Astrocyte (in vitro differentiated cells and primary cell): ENCODE measurements at regions not wholly inside any gene's neighbourhood (a gene's known extent, or its start where the extent isn't known, plus 50 kb on each side); places are given as distances from the start of the nearest gene placed in this dataset.

Source experiments
- DNase-seq: peaks from one replicate; pipeline ENCODE4 v3.0.0-alpha.2; 2010; ENCODE audit warnings: low read depth
- FAIRE-seq: peaks from 2 replicates; lab custom pipeline; 2011; peaks lifted over from hg19 to GRCh38; lab: Jason Lieb, UNC
- H2AFZ ChIP-seq: 2 replicates; pipeline ENCODE4 v1.6.0; 2012; ENCODE audit warnings: low read depth, low read length, inconsistent platforms
- H3K27ac ChIP-seq: 2 replicates; pipeline ENCODE4 v1.5.1; 2011; ENCODE audit warnings: low read depth, low read length, inconsistent platforms
- H3K27me3 ChIP-seq: 2 replicates; pipeline ENCODE4 v1.6.0; 2011; ENCODE audit warnings: low read length, inconsistent platforms; ENCODE audit not compliant: insufficient read depth
- H3K36me3 ChIP-seq: 2 replicates; pipeline ENCODE4 v1.5.1; 2011; ENCODE audit warnings: low read length, inconsistent platforms; ENCODE audit not compliant: insufficient read depth
- H3K4me1 ChIP-seq: 2 replicates; pipeline ENCODE4 v1.5.1; 2011; ENCODE audit warnings: low read length, inconsistent platforms; ENCODE audit not compliant: insufficient read depth
- H3K4me2 ChIP-seq: 2 replicates; pipeline ENCODE4 v1.6.0; 2012; ENCODE audit warnings: low read length, inconsistent platforms
- H3K4me3 ChIP-seq: 2 replicates; pipeline ENCODE4 v1.5.1; 2011; ENCODE audit warnings: low read depth, mild to moderate bottlenecking, low read length, inconsistent platforms; ENCODE audit not compliant: insufficient read depth
- H3K79me2 ChIP-seq: 2 replicates; pipeline ENCODE4 v1.6.0; 2012; ENCODE audit warnings: mild to moderate bottlenecking, low read length, inconsistent platforms; ENCODE audit not compliant: insufficient read depth
- H3K9ac ChIP-seq: 2 replicates; pipeline ENCODE4 v1.6.0; 2012; ENCODE audit warnings: mild to moderate bottlenecking, low read length, inconsistent platforms
- H3K9me3 ChIP-seq: 2 replicates; pipeline ENCODE4 v1.5.1; 2012; ENCODE audit warnings: low read depth, mild to moderate bottlenecking, low read length, inconsistent platforms; ENCODE audit not compliant: insufficient read depth
- H4K20me1 ChIP-seq: 2 replicates; pipeline ENCODE4 v1.6.0; 2012; ENCODE audit warnings: low read length, inconsistent platforms; ENCODE audit not compliant: insufficient read depth
- H3K27ac Mint-ChIP-seq: one replicate; pipeline ENCODE4 v1.8.0; 2021; ENCODE audit warnings: mild to moderate bottlenecking, mixed read lengths; ENCODE audit not compliant: unreplicated experiment
- H3K27me3 Mint-ChIP-seq: one replicate; pipeline ENCODE4 v1.8.0; 2021; ENCODE audit warnings: low read depth, mixed read lengths; ENCODE audit not compliant: unreplicated experiment
- H3K36me3 Mint-ChIP-seq: one replicate; pipeline ENCODE4 v1.8.0; 2021; ENCODE audit warnings: low read depth, mixed read lengths; ENCODE audit not compliant: unreplicated experiment
- H3K4me1 Mint-ChIP-seq: one replicate; pipeline ENCODE4 v1.8.0; 2021; ENCODE audit warnings: low read depth, mixed read lengths; ENCODE audit not compliant: unreplicated experiment
- H3K4me3 Mint-ChIP-seq: one replicate; pipeline ENCODE4 v1.8.0; 2021; ENCODE audit warnings: mild to moderate bottlenecking, moderate library complexity, mixed read lengths; ENCODE audit not compliant: unreplicated experiment
- H3K9me3 Mint-ChIP-seq: one replicate; pipeline ENCODE4 v1.8.0; 2021; ENCODE audit warnings: mild to moderate bottlenecking, mixed read lengths; ENCODE audit not compliant: unreplicated experiment
- CTCF ChIP-seq: IDR thresholded peaks from 2 replicates; pipeline ENCODE4 v1.5.1; 2011; ENCODE audit warnings: low read depth, mild to moderate bottlenecking, inconsistent platforms, low read length, moderate library complexity; ENCODE audit not compliant: insufficient read depth
- EZH2 ChIP-seq: IDR thresholded peaks from 2 replicates; pipeline ENCODE4 v1.6.1; 2012; ENCODE audit warnings: mild to moderate bottlenecking, low read length, inconsistent platforms; ENCODE audit not compliant: insufficient read depth

DNA sequence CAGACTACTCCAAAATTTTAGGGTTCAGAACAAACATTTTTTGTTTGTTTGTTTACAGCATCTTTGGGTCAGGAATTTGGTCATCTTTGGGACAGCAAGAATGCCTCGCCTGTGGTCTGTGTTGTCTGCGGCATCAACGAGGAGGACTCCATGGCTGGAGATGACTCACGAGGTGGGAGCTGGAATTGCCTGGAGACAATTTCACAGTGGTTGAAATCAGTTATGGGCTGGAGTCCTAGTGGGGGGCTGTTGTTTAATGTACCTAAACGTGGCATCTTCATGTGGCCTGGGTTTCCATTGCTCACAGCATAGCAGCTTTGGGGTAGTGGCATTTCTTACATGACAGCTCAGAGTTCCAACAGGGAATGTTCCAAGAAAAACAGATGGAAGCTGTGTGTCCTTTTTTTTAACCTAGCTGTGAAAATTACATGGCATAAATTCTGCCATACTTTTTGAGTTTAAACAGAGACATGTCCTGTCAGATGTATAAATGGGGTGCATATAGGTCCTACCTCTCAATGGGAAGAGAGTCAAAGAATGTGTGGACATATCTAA is 507.3 kb upstream of the CBLB start:
- no peaks in the 10 kb centered on the region for H3K4me1 Mint-ChIP-seq
- Histone ChIP-seq H2AFZ (no peak overlapping the region), H3K4me3 (no peak overlapping the region), H3K36me3 (no peaks in the 10 kb centered on the region), H3K4me1 (no peaks in the 10 kb centered on the region), H4K20me1 (no peaks in the 10 kb centered on the region), H3K9me3 (no peaks in the 10 kb centered on the region), H3K4me2 (no peak overlapping the region), H3K79me2 (no peaks in the 10 kb centered on the region), H3K27ac (no peak overlapping the region), H3K9ac (no peak overlapping the region), H3K27me3 (no peaks in the 10 kb centered on the region)
- H3K9me3 Mint-ChIP-seq = no peaks in the 10 kb centered on the region
- peak; percentile 57 for DNase-seq
- no peaks in the 10 kb centered on the region for H3K36me3 Mint-ChIP-seq
- TF ChIP-seq CTCF (no peak), EZH2 (no peak)
- no peak overlapping the region for H3K4me3 Mint-ChIP-seq
- no peak for FAIRE-seq
- no peaks in the 10 kb centered on the region for H3K27me3 Mint-ChIP-seq
- H3K27ac Mint-ChIP-seq = no peak overlapping the region

DNA sequence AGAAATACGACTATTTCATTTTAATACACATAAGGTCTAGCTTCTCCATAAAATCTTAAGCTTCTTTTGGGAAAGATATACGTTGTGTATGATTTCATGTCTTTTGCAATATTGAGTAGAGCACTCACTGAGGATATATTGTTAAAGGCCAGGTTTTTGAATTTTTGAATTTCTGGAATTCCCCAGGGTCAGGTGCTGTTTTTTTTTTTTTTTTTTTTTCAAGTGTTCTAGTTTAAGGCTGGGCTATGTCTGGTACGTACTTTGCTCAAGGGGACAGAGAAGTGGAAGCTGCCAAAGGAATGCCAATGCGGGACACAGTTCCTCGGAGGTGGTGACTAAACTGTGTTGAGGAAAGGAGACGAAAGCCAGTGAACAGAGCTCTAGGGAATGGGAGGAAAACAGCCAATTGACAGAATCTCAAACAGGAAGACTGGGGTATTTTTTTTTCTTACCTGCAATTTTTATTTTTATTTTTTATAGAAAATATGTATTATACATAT is 510.5 kb upstream of the CBLB start:
- no peak for FAIRE-seq
- Mint-ChIP-seq H3K27ac (no peak overlapping the region), H3K4me1 (no peaks in the 10 kb centered on the region), H3K36me3 (no peaks in the 10 kb centered on the region), H3K4me3 (no peak overlapping the region), H3K9me3 (no peaks in the 10 kb centered on the region), H3K27me3 (no peaks in the 10 kb centered on the region)
- H3K4me1 ChIP-seq = no peaks in the 10 kb centered on the region
- TF ChIP-seq CTCF = no peak
- no peak for TF ChIP-seq EZH2
- H3K27ac ChIP-seq = no peak overlapping the region
- H3K9ac ChIP-seq = no peak overlapping the region
- no peaks in the 10 kb centered on the region for H3K9me3 ChIP-seq
- H3K79me2 ChIP-seq = no peaks in the 10 kb centered on the region
- H4K20me1 ChIP-seq = no peaks in the 10 kb centered on the region
- no peak overlapping the region for H2AFZ ChIP-seq
- H3K36me3 ChIP-seq = no peaks in the 10 kb centered on the region
- H3K4me3 ChIP-seq = no peak overlapping the region
- DNase-seq = no peak
- H3K27me3 ChIP-seq = no peaks in the 10 kb centered on the region
- no peak overlapping the region for H3K4me2 ChIP-seq

GRCh38 chr3:106380232-106380631 is 511.4 kb upstream of the CBLB start:
- Histone ChIP-seq H3K79me2 (no peaks in the 10 kb centered on the region), H3K36me3 (no peaks in the 10 kb centered on the region), H3K9me3 (no peaks in the 10 kb centered on the region), H3K4me2 (no peak overlapping the region), H3K9ac (no peak overlapping the region), H3K27me3 (no peaks in the 10 kb centered on the region), H3K4me1 (no peaks in the 10 kb centered on the region), H2AFZ (no peak overlapping the region), H3K4me3 (no peak overlapping the region), H4K20me1 (no peaks in the 10 kb centered on the region), H3K27ac (no peak overlapping the region)
- Mint-ChIP-seq H3K4me1 (no peaks in the 10 kb centered on the region), H3K27ac (no peak overlapping the region), H3K9me3 (no peaks in the 10 kb centered on the region), H3K36me3 (no peaks in the 10 kb centered on the region), H3K4me3 (no peak overlapping the region), H3K27me3 (no peaks in the 10 kb centered on the region)
- DNase-seq (no peak), FAIRE-seq (no peak)
- TF ChIP-seq EZH2 (no peak), CTCF (no peak)
